Astrocyte of the spinal cord (primary cell): ENCODE measurements at regions not wholly inside any gene's neighbourhood (a gene's known extent, or its start where the extent isn't known, plus 50 kb on each side); places are given as distances from the start of the nearest gene placed in this dataset.

Experiments
- DNase-seq: peaks from one replicate; pipeline ENCODE4 v3.0.0; 2011; ENCODE audit warnings: low read depth, low spot score
- H3K4me3 ChIP-seq: 2 replicates; pipeline ENCODE4 v1.5.1; 2011; ENCODE audit warnings: low read depth, mild to moderate bottlenecking, low read length, moderate library complexity
- CTCF ChIP-seq: IDR thresholded peaks from 2 replicates; pipeline ENCODE4 v1.5.1; 2012; ENCODE audit warnings: low read depth, mild to moderate bottlenecking, low read length, inconsistent platforms
- in situ Hi-C: cut with HindIII; loops from 2 replicates; pipeline ENCODE4 v1.10.0; 2017; ENCODE audit warnings: low sequenced_read_pairs

DNA sequence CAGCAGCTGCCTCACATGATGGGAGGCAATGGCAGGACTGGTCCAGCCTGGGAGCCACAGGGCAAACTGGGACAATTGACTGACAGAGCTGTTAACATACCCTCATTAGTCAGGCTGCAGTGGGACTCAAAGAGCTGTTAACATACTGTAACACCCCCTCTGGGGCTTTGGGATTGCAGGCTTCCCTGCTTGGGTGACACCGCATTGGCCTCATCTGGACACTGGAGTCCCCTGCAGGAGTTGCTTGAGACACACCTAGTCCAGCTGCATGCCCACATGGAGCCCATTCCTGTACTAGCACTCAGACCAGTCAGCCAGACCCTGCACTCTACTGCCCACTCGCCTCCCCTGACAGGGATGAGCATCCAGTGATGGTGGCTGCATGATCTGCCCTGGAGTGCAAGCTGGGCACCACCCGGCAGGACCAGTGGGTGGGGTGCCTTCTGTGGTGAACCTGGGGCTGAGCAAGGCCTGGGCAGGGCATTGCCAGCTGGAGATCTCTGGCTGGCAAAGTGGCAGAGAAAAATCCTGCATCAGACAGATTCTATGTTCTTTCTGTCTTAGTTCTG is 138.8 kb downstream of the DTHD1 start:
- no peak for TF ChIP-seq CTCF
- in situ Hi-C loops = no loop called here
- DNase-seq = no peak

DNA sequence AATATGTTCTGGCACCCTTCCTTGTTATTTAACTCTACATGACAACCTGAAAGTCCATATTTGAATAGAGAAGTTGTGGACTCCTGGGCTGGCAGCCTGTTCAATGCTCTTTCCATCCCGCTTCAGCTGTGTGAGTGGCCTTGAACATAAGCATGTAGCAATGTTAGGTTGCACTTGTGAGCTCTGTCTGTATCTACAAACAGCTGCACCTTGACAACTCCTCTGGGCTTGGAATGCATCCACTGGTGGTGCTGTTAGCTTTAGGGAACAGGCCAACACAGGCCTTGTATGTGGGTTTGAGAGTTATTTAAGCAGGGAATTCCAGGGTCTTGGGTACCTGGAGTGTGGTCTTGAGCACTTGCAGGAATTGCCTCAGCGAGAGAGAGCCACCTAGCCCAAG is 141.2 kb downstream of the DTHD1 start:
- TF ChIP-seq CTCF = no peak
- no peak overlapping the region for H3K4me3 ChIP-seq
- in situ Hi-C loops = no loop called here
- no peak for DNase-seq

More for the DNA sequence above, 138.8 kb downstream of the DTHD1 start:
- no peak overlapping the region for H3K4me3 ChIP-seq

GRCh38 chr4:36426741-36427140 is 145.3 kb downstream of the DTHD1 start:
- no peak overlapping the region for H3K4me3 ChIP-seq
- no peak for DNase-seq
- TF ChIP-seq CTCF = no peak
- in situ Hi-C loops = no loop called here

DNA sequence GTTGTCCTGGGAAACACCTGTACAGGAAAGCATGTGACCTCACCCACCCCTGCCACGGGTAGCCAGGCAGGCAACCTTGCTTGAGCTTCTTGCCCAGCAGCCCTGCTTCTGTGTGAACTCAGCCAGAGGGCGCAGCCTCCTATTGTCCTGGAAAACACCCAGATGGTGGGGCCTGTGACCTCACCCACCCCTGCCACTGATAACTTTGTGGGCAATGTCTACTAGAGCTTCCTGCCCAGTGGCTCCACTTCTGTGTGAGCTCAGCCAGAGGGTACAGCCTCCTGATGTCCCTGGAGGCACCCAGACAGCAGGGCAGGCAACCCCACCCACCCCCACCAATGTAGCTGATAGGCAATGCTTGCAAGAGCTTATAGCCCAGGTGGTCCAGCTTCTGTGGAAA is 146.3 kb downstream of the DTHD1 start:
- H3K4me3 ChIP-seq = no peak overlapping the region
- in situ Hi-C loops = no loop called here
- no peak for DNase-seq
- no peak for TF ChIP-seq CTCF

GRCh38 chr4:36432586-36432985 is 151.2 kb downstream of the DTHD1 start:
- in situ Hi-C loops = no loop called here
- H3K4me3 ChIP-seq = no peak overlapping the region
- DNase-seq = no peak
- TF ChIP-seq CTCF = no peak

- H3K4me3 ChIP-seq = no peak overlapping the region
- DNase-seq = no peak
- in situ Hi-C loops = no loop called here
- no peak for TF ChIP-seq CTCF
Measured at GRCh38 chr4:36439556-36439955, 158.1 kb downstream of the DTHD1 start.

DNA sequence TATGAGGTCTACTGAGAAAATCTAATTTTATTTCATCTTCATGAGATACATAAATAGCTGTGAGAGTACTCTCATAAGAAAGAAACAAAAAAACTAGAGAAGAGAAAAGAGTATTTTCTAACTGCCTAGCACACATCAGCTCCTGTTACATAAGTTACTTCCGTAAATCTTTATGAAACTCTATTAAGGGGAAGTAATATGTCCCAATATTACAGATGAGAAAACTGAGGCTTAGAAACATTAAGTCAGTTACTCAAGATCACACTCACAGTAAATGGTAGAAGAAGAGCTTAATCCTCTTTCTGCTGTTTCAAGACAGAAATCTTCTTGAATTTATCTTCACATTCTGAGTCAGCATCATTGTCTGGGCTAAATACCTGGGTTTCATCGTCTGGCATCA is 164.1 kb downstream of the DTHD1 start:
- in situ Hi-C loops = no loop called here
- no peak overlapping the region for H3K4me3 ChIP-seq
- no peak for DNase-seq
- no peak for TF ChIP-seq CTCF
